ENCODE measurements at regions not wholly inside any gene's neighbourhood (a gene's known extent, or its start where the extent isn't known, plus 50 kb on each side); places are given as distances from the start of the nearest gene placed in this dataset.

GRCh38 chr2:67760995-67761394 is 301.8 kb downstream of the C1D start:
- Mint-ChIP-seq H3K9me3 (peaks cover 0 to 8% (median 5%) of the 10 kb centered on the region in 7 donors), H3K27ac (no peak overlapping the region), H3K4me3 (no peak overlapping the region), H3K27me3 (ENCODE audit: low read depth in 3 of 3) (peaks cover 1 to 3% (median 2%) of the 10 kb centered on the region in 3 donors), H3K36me3 (no peaks in the 10 kb centered on the region), H3K4me1 (no peaks in the 10 kb centered on the region)
- no peak overlapping the region for H3K27ac ChIP-seq (ENCODE audit: low read depth in 1 of 2, low read length in 2 of 2)
- H3K36me3 ChIP-seq (replicated peaks in 1 of 2; ENCODE audit: control insufficient read depth in 1 of 2, insufficient read depth in 2 of 2, low read length in 2 of 2): no peaks in the 10 kb centered on the region
- no peaks in the 10 kb centered on the region for H3K79me2 ChIP-seq (ENCODE audit: insufficient read depth, low read length)
- WGBS (ENCODE audit: insufficient coverage): 40% methylated on average over 1 of the region's 3 CpGs
- H3K9ac ChIP-seq (ENCODE audit: insufficient read depth, low read length, poor library complexity, severe bottlenecking): no peak overlapping the region
- no peak for TF ChIP-seq CTCF (IDR thresholded peaks at IDR 0.05)
- H3K9me3 ChIP-seq (replicated peaks in 1 of 2; ENCODE audit: control insufficient read depth in 1 of 2, insufficient read depth in 1 of 2, low read length in 2 of 2): no peaks in the 10 kb centered on the region
- no peaks in the 10 kb centered on the region for H4K20me1 ChIP-seq (ENCODE audit: insufficient read depth, low read length)
- H2AFZ ChIP-seq (ENCODE audit: insufficient read depth, low read depth, low read length, poor library complexity, severe bottlenecking): no peak overlapping the region
- H3K4me2 ChIP-seq (replicated peaks; ENCODE audit: extremely low read depth, low read length, poor library complexity, severe bottlenecking): no peak overlapping the region
- intact Hi-C loops (cut with micrococcal nuclease): no loop called here
- H3K4me1 ChIP-seq (ENCODE audit: control insufficient read depth in 1 of 2, insufficient read depth in 2 of 2, low read length in 2 of 2): no peaks in the 10 kb centered on the region
- H3K4me3 ChIP-seq (replicated peaks in 1 of 3; ENCODE audit: low read depth in 2 of 3, low read length in 3 of 3): no peak overlapping the region
- no peak for DNase-seq
- H3K27me3 ChIP-seq (ENCODE audit: control insufficient read depth in 2 of 2, insufficient read depth in 2 of 2, low read length in 2 of 2): no peaks in the 10 kb centered on the region

GRCh38 chr2:67771380-67771779 is 291.4 kb downstream of the C1D start:
- Histone ChIP-seq H4K20me1 (ENCODE audit: insufficient read depth, low read length) (no peaks in the 10 kb centered on the region), H3K79me2 (ENCODE audit: insufficient read depth, low read length) (no peaks in the 10 kb centered on the region), H3K36me3 (replicated peaks in 1 of 2; ENCODE audit: control insufficient read depth in 1 of 2, insufficient read depth in 2 of 2, low read length in 2 of 2) (no peaks in the 10 kb centered on the region), H3K4me1 (ENCODE audit: control insufficient read depth in 1 of 2, insufficient read depth in 2 of 2, low read length in 2 of 2) (no peaks in the 10 kb centered on the region), H3K4me2 (replicated peaks; ENCODE audit: extremely low read depth, low read length, poor library complexity, severe bottlenecking) (no peak overlapping the region), H2AFZ (ENCODE audit: insufficient read depth, low read depth, low read length, poor library complexity, severe bottlenecking) (no peak overlapping the region), H3K27me3 (ENCODE audit: control insufficient read depth in 2 of 2, insufficient read depth in 2 of 2, low read length in 2 of 2) (no peaks in the 10 kb centered on the region), H3K9me3 (replicated peaks in 1 of 2; ENCODE audit: control insufficient read depth in 1 of 2, insufficient read depth in 1 of 2, low read length in 2 of 2) (no peaks in the 10 kb centered on the region), H3K27ac (ENCODE audit: low read depth in 1 of 2, low read length in 2 of 2) (no peak overlapping the region), H3K4me3 (replicated peaks in 1 of 3; ENCODE audit: low read depth in 2 of 3, low read length in 3 of 3) (no peak overlapping the region), H3K9ac (ENCODE audit: insufficient read depth, low read length, poor library complexity, severe bottlenecking) (no peak overlapping the region)
- H3K27me3 Mint-ChIP-seq (ENCODE audit: low read depth in 3 of 3): peaks cover 1 to 3% (median 3%) of the 10 kb centered on the region in 3 donors
- H3K4me3 Mint-ChIP-seq: no peak overlapping the region
- H3K9me3 Mint-ChIP-seq: peaks cover 0 to 7% (median 0%) of the 10 kb centered on the region in 7 donors
- H3K4me1 Mint-ChIP-seq: no peaks in the 10 kb centered on the region
- intact Hi-C loops (cut with micrococcal nuclease): no loop called here
- 43% methylated on average over 1 of the region's 3 CpGs for WGBS (ENCODE audit: insufficient coverage)
- TF ChIP-seq CTCF (IDR thresholded peaks at IDR 0.05): no peak
- DNase-seq: no peak
- no peaks in the 10 kb centered on the region for H3K36me3 Mint-ChIP-seq
- H3K27ac Mint-ChIP-seq: no peak overlapping the region
